ENCODE measurements at regions not wholly inside any gene's neighbourhood (a gene's known extent, or its start where the extent isn't known, plus 50 kb on each side); places are given as distances from the start of the nearest gene placed in this dataset.

- no peak for TF ChIP-seq CTCF (IDR thresholded peaks at IDR 0.05)
- no peak for TF ChIP-seq POLR2AphosphoS5 (IDR thresholded peaks at IDR 0.05; ENCODE audit: low read depth, low read length)
- TF ChIP-seq SIN3A (IDR thresholded peaks at IDR 0.05; ENCODE audit: borderline replicate concordance, low read depth, low read length), result no peak
- no peak for TF ChIP-seq TAF1 (IDR thresholded peaks at IDR 0.05; ENCODE audit: borderline replicate concordance, low read depth, low read length)
- TF ChIP-seq EP300 (IDR thresholded peaks at IDR 0.05; ENCODE audit: borderline replicate concordance in 1 of 2, low read depth in 1 of 2, low read length in 1 of 2), result no peak
- no peak for TF ChIP-seq RFX5 (IDR thresholded peaks at IDR 0.05; ENCODE audit: low read length)
- no peak for TF ChIP-seq FOXJ3 (CRISPR knock-in tag; IDR thresholded peaks at IDR 0.05)
- TF ChIP-seq CHD2 (IDR thresholded peaks at IDR 0.05; ENCODE audit: low read length, partially characterized antibody), result no peak
- no peak for TF ChIP-seq USF1 (IDR thresholded peaks at IDR 0.05; ENCODE audit: borderline replicate concordance, low read depth)
- TF ChIP-seq JUND (IDR thresholded peaks at IDR 0.05), result no peak
- no peak for TF ChIP-seq RXRA (IDR thresholded peaks at IDR 0.05; ENCODE audit: borderline replicate concordance, low read depth)
- no peak for TF ChIP-seq GABPA (IDR thresholded peaks at IDR 0.05; ENCODE audit: low read depth)
- no peak for TF ChIP-seq GATA2 (CRISPR knock-in tag; IDR thresholded peaks at IDR 0.05)
- TF ChIP-seq YY1 (IDR thresholded peaks at IDR 0.05; ENCODE audit: low read depth), result no peak
These were observed 138.8 kb downstream of the RCN1 start for GRCh38 chr11:32229576-32230240.
